PFSK-1 (cell line): ENCODE measurements at regions not wholly inside any gene's neighbourhood (a gene's known extent, or its start where the extent isn't known, plus 50 kb on each side); places are given as distances from the start of the nearest gene placed in this dataset.

ENCODE experiments used
- FOXP2 ChIP-seq: optimal IDR thresholded peaks from 2 replicates; pipeline ENCODE3; 2011; ENCODE audit warnings: borderline replicate concordance, control low read depth, inconsistent platforms; ENCODE audit not compliant: insufficient read depth; ENCODE audit errors: extremely low read length, extremely low read depth
- TAF1 ChIP-seq: IDR thresholded peaks from 2 replicates; pipeline ENCODE4 v1.6.1; 2012; ENCODE audit warnings: low read length, control low read depth, borderline replicate concordance; ENCODE audit not compliant: insufficient read depth
- TF ChIP-seq, protein P1 (sequence below), 2 experiments: IDR thresholded peaks; 2 replicates each; pipeline versions ENCODE4 v1.6.1 to v1.8.0; 2011 to 2012; ENCODE audit warnings: low read depth in 2 of 2, low read length in 2 of 2, control low read depth in 1 of 2, inconsistent platforms in 1 of 2, mild to moderate bottlenecking in 1 of 2, moderate library complexity in 1 of 2; ENCODE audit not compliant: insufficient read depth in 1 of 2

GRCh38 chr3:147906285-147906684 lies 497.1 kb downstream of the ZIC1 start:
- TF ChIP-seq TAF1 (no peak), FOXP2 (no peak)
- TF ChIP-seq, protein P1, sequence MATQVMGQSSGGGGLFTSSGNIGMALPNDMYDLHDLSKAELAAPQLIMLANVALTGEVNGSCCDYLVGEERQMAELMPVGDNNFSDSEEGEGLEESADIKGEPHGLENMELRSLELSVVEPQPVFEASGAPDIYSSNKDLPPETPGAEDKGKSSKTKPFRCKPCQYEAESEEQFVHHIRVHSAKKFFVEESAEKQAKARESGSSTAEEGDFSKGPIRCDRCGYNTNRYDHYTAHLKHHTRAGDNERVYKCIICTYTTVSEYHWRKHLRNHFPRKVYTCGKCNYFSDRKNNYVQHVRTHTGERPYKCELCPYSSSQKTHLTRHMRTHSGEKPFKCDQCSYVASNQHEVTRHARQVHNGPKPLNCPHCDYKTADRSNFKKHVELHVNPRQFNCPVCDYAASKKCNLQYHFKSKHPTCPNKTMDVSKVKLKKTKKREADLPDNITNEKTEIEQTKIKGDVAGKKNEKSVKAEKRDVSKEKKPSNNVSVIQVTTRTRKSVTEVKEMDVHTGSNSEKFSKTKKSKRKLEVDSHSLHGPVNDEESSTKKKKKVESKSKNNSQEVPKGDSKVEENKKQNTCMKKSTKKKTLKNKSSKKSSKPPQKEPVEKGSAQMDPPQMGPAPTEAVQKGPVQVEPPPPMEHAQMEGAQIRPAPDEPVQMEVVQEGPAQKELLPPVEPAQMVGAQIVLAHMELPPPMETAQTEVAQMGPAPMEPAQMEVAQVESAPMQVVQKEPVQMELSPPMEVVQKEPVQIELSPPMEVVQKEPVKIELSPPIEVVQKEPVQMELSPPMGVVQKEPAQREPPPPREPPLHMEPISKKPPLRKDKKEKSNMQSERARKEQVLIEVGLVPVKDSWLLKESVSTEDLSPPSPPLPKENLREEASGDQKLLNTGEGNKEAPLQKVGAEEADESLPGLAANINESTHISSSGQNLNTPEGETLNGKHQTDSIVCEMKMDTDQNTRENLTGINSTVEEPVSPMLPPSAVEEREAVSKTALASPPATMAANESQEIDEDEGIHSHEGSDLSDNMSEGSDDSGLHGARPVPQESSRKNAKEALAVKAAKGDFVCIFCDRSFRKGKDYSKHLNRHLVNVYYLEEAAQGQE (IDR thresholded peaks at IDR 0.05; ENCODE audit: insufficient read depth in 1 of 2, low read depth in 2 of 2, low read length in 2 of 2) = no peak
